ENCODE measurements at regions not wholly inside any gene's neighbourhood (a gene's known extent, or its start where the extent isn't known, plus 50 kb on each side); places are given as distances from the start of the nearest gene placed in this dataset.

- peak in 1 of 3 donors; percentile 12 for DNase-seq
- no peaks in the 10 kb centered on the region for H3K27me3 ChIP-seq (ENCODE audit: control insufficient read depth in 3 of 3, insufficient read depth in 3 of 3, low read length in 2 of 3)
- H3K9ac ChIP-seq (ENCODE audit: insufficient read depth in 1 of 2, low read length in 2 of 2) = no peak overlapping the region
- H3K9me3 ChIP-seq (ENCODE audit: control insufficient read depth in 4 of 4, insufficient read depth in 3 of 4, low read length in 3 of 4) = no peaks in the 10 kb centered on the region
- H3K4me1 ChIP-seq (ENCODE audit: control insufficient read depth in 5 of 5, insufficient read depth in 5 of 5, low read length in 5 of 5) = peaks cover 0 to 43% (median 20%) of the 10 kb centered on the region in 5 donors
- H3K4me3 ChIP-seq = no peak overlapping the region
- no peak overlapping the region for H3K27ac ChIP-seq (ENCODE audit: low read depth in 1 of 2, low read length in 1 of 2)
- WGBS, 2 donors = 84 to 96% methylated on average over 5 of the region's 5 CpGs
- no peak for ATAC-seq (ENCODE audit: insufficient read depth, low FRiP score)
- H3K36me3 ChIP-seq (ENCODE audit: control insufficient read depth in 4 of 4, insufficient read depth in 4 of 4, low read length in 4 of 4) = no peaks in the 10 kb centered on the region
- no peak for TF ChIP-seq CTCF (IDR thresholded peaks at IDR 0.05; ENCODE audit: control extremely low read depth, extremely low read depth)
Observed at GRCh38 chr9:89658401-89658800, 53.6 kb downstream of the GADD45G start.

- WGBS, 2 donors = 71 to 94% methylated on average over 6 of the region's 6 CpGs
- Histone ChIP-seq H3K36me3 (ENCODE audit: control insufficient read depth in 4 of 4, insufficient read depth in 4 of 4, low read length in 4 of 4) (no peaks in the 10 kb centered on the region), H3K9ac (ENCODE audit: insufficient read depth in 1 of 2, low read length in 2 of 2) (no peak overlapping the region), H3K27ac (ENCODE audit: low read depth in 1 of 2, low read length in 1 of 2) (no peak overlapping the region), H3K4me1 (ENCODE audit: control insufficient read depth in 5 of 5, insufficient read depth in 5 of 5, low read length in 5 of 5) (peaks cover 0 to 46% (median 20%) of the 10 kb centered on the region in 5 donors), H3K4me3 (no peak overlapping the region), H3K9me3 (ENCODE audit: control insufficient read depth in 4 of 4, insufficient read depth in 3 of 4, low read length in 3 of 4) (no peaks in the 10 kb centered on the region), H3K27me3 (ENCODE audit: control insufficient read depth in 3 of 3, insufficient read depth in 3 of 3, low read length in 2 of 3) (no peaks in the 10 kb centered on the region)
- peak in 1 of 3 donors; percentile 10 for DNase-seq
- TF ChIP-seq CTCF (IDR thresholded peaks at IDR 0.05; ENCODE audit: control extremely low read depth, extremely low read depth) = no peak
- no peak for ATAC-seq (ENCODE audit: insufficient read depth, low FRiP score)
Observed at GRCh38 chr9:89658931-89659330, 54.1 kb downstream of the GADD45G start.

- no peak overlapping the region for H3K27ac ChIP-seq (ENCODE audit: low read depth in 1 of 2, low read length in 1 of 2)
- no peaks in the 10 kb centered on the region for H3K9me3 ChIP-seq (ENCODE audit: control insufficient read depth in 4 of 4, insufficient read depth in 3 of 4, low read length in 3 of 4)
- DNase-seq (peak in 1 of 3 donors; percentile 5), ATAC-seq (ENCODE audit: insufficient read depth, low FRiP score) (no peak)
- TF ChIP-seq CTCF (IDR thresholded peaks at IDR 0.05; ENCODE audit: control extremely low read depth, extremely low read depth) = no peak
- H3K27me3 ChIP-seq (ENCODE audit: control insufficient read depth in 3 of 3, insufficient read depth in 3 of 3, low read length in 2 of 3) = no peaks in the 10 kb centered on the region
- H3K4me3 ChIP-seq = no peak overlapping the region
- no peaks in the 10 kb centered on the region for H3K36me3 ChIP-seq (ENCODE audit: control insufficient read depth in 4 of 4, insufficient read depth in 4 of 4, low read length in 4 of 4)
- WGBS, 2 donors = 97 to 98% methylated on average over 9 of the region's 9 CpGs
- H3K4me1 ChIP-seq (ENCODE audit: control insufficient read depth in 5 of 5, insufficient read depth in 5 of 5, low read length in 5 of 5) = peaks cover 0 to 49% (median 20%) of the 10 kb centered on the region in 5 donors
- H3K9ac ChIP-seq (ENCODE audit: insufficient read depth in 1 of 2, low read length in 2 of 2) = no peak overlapping the region
Observed at GRCh38 chr9:89659473-89659872, 54.7 kb downstream of the GADD45G start.
